GM12892 (cell line): ENCODE measurements at regions not wholly inside any gene's neighbourhood (a gene's known extent, or its start where the extent isn't known, plus 50 kb on each side); places are given as distances from the start of the nearest gene placed in this dataset.

Source experiments
- POLR2A ChIP-seq: IDR thresholded peaks from 2 replicates; pipeline ENCODE4 v1.6.1; 2011; ENCODE audit warnings: low read depth, low read length, control low read depth
- POLR2AphosphoS5 ChIP-seq: IDR thresholded peaks from 2 replicates; pipeline ENCODE4 v1.6.1; 2011; ENCODE audit warnings: low read depth, low read length, control low read depth

DNA sequence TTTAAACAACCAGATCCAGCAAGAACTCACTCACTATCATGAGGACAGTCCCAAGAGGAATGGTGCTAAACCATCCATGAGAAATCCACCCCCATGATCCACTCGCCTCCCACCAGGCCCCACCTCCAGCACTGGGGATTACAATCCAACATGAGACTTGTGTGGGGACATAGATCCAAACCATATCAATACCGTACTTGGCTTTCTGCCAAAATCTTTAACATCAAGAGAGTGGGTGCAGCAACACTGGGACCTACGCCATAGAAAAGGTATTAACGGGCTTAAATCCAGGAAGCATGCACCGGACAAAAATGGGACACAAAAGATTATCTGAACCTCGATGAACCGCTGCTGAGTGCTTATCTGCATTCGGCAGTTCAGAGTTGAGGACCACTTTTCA lies 322.3 kb upstream of the ARID1B start:
- no peak for TF ChIP-seq POLR2AphosphoS5
- TF ChIP-seq POLR2A, result no peak
